Hepatocyte (in vitro differentiated cells): ENCODE measurements at regions not wholly inside any gene's neighbourhood (a gene's known extent, or its start where the extent isn't known, plus 50 kb on each side); places are given as distances from the start of the nearest gene placed in this dataset.

Experiments
- DNase-seq: peaks from one replicate; pipeline ENCODE4 v3.0.0-alpha.2; 2016; ENCODE audit warnings: low spot score
- H2AFZ ChIP-seq: fragments of 200-600 bp; sonication (generic); 2 replicates; pipeline ENCODE4 v1.6.0; 2016; ENCODE audit warnings: antibody characterized with exemption, mild to moderate bottlenecking
- H3K27ac ChIP-seq: fragments of 200-600 bp; sonication (generic); 2 replicates; pipeline ENCODE4 v1.5.1; 2016; ENCODE audit warnings: mild to moderate bottlenecking
- H3K27me3 ChIP-seq: fragments of 200-600 bp; sonication (generic); 2 replicates; pipeline ENCODE4 v1.6.1; 2016
- H3K36me3 ChIP-seq: fragments of 200-600 bp; sonication (generic); replicated peaks from 2 replicates; pipeline ENCODE4 v1.5.1; 2016; ENCODE audit warnings: low read depth; ENCODE audit not compliant: insufficient read depth
- H3K4me1 ChIP-seq: fragments of 200-600 bp; sonication (generic); 2 replicates; pipeline ENCODE4 v1.5.1; 2016; ENCODE audit warnings: mild to moderate bottlenecking, moderate library complexity; ENCODE audit not compliant: insufficient read depth
- H3K4me2 ChIP-seq: fragments of 200-600 bp; sonication (generic); 2 replicates; pipeline ENCODE4 v1.6.0; 2016
- H3K4me3 ChIP-seq: fragments of 200-600 bp; sonication (generic); 2 replicates; pipeline ENCODE4 v1.5.1; 2016; ENCODE audit warnings: mild to moderate bottlenecking
- H3K79me2 ChIP-seq: fragments of 200-600 bp; sonication (generic); 2 replicates; pipeline ENCODE4 v1.6.0; 2017; ENCODE audit warnings: mild to moderate bottlenecking
- H3K9me2 ChIP-seq: fragments of 200-600 bp; sonication (generic); replicated peaks from 2 replicates; pipeline ENCODE4 v1.6.0; 2017; ENCODE audit warnings: mild to moderate bottlenecking; ENCODE audit not compliant: insufficient read depth
- H3K9me3 ChIP-seq: fragments of 200-600 bp; sonication (generic); 2 replicates; pipeline ENCODE4 v1.5.1; 2016; ENCODE audit warnings: low read depth, mild to moderate bottlenecking
- H4K20me1 ChIP-seq: fragments of 200-600 bp; sonication (generic); 2 replicates; pipeline ENCODE4 v1.6.0; 2016; ENCODE audit warnings: mild to moderate bottlenecking; ENCODE audit not compliant: insufficient read depth, poor library complexity, severe bottlenecking
- CTCF ChIP-seq: fragments of 200-600 bp; sonication (generic); IDR thresholded peaks from 2 replicates; pipeline ENCODE4 v1.5.1; 2016; ENCODE audit warnings: antibody characterized with exemption, mild to moderate bottlenecking; ENCODE audit not compliant: poor library complexity
- EZH2 ChIP-seq: fragments of 200-600 bp; sonication (generic); IDR thresholded peaks from 2 replicates; pipeline ENCODE4 v1.6.1; 2016; ENCODE audit warnings: antibody characterized with exemption, mild to moderate bottlenecking, borderline replicate concordance
- EZH2phosphoT487 ChIP-seq: fragments of 200-600 bp; sonication (generic); IDR thresholded peaks from one replicate; pipeline ENCODE4 v1.6.1; 2018; ENCODE audit warnings: antibody characterized with exemption, mild to moderate bottlenecking, low read depth, moderate library complexity; ENCODE audit not compliant: unreplicated experiment, severe bottlenecking
- WGBS: methylation state at CpG from one replicate; pipeline ENCODE4 v1.1.6; 2016; ENCODE audit warnings: low lambda C conversion rate; ENCODE audit errors: missing lambda C conversion rate; 5-methylcytosine and 5-hydroxymethylcytosine counted together

- Histone ChIP-seq H3K27ac (no peak overlapping the region), H2AFZ (no peak overlapping the region), H3K4me2 (no peak overlapping the region), H3K9me2 (no peaks in the 10 kb centered on the region), H3K9me3 (no peaks in the 10 kb centered on the region), H4K20me1 (no peaks in the 10 kb centered on the region), H3K27me3 (no peaks in the 10 kb centered on the region), H3K79me2 (no peaks in the 10 kb centered on the region), H3K4me1 (no peaks in the 10 kb centered on the region), H3K4me3 (no peak overlapping the region), H3K36me3 (no peaks in the 10 kb centered on the region)
- TF ChIP-seq CTCF (no peak), EZH2 (no peak), EZH2phosphoT487 (no peak)
- 89% methylated on average over 3 of the region's 3 CpGs for WGBS
- DNase-seq, result no peak
Observed at GRCh38 chr1:47616906-47617305, 179.1 kb downstream of the FOXD2 start.

GRCh38 chr1:47617381-47618221 is 179.8 kb downstream of the FOXD2 start:
- Histone ChIP-seq H3K4me2 (no peak overlapping the region), H3K36me3 (no peaks in the 10 kb centered on the region), H3K79me2 (no peaks in the 10 kb centered on the region), H4K20me1 (no peaks in the 10 kb centered on the region), H3K27me3 (no peaks in the 10 kb centered on the region), H2AFZ (no peak overlapping the region), H3K27ac (no peak overlapping the region), H3K9me2 (no peaks in the 10 kb centered on the region), H3K4me3 (no peak overlapping the region), H3K4me1 (no peaks in the 10 kb centered on the region), H3K9me3 (no peaks in the 10 kb centered on the region)
- no peak for DNase-seq
- TF ChIP-seq EZH2phosphoT487, result no peak
- no peak for TF ChIP-seq CTCF
- no peak for TF ChIP-seq EZH2
- WGBS, result 95% methylated on average over 6 of the region's 6 CpGs

- 64% methylated on average over 4 of the region's 4 CpGs for WGBS
- TF ChIP-seq EZH2 (no peak), CTCF (no peak), EZH2phosphoT487 (no peak)
- no peaks in the 10 kb centered on the region for H3K36me3 ChIP-seq
- no peaks in the 10 kb centered on the region for H3K79me2 ChIP-seq
- no peaks in the 10 kb centered on the region for H3K9me2 ChIP-seq
- H3K4me2 ChIP-seq, result no peak overlapping the region
- H2AFZ ChIP-seq, result no peak overlapping the region
- H3K9me3 ChIP-seq, result no peaks in the 10 kb centered on the region
- DNase-seq, result no peak
- no peak overlapping the region for H3K27ac ChIP-seq
- H3K4me3 ChIP-seq, result no peak overlapping the region
- no peaks in the 10 kb centered on the region for H4K20me1 ChIP-seq
- no peaks in the 10 kb centered on the region for H3K27me3 ChIP-seq
- no peaks in the 10 kb centered on the region for H3K4me1 ChIP-seq
Observed at GRCh38 chr1:47618222-47618720, 180.4 kb downstream of the FOXD2 start.
